Lower lobe of right lung (tissue), 2 donors: ENCODE measurements at regions not wholly inside any gene's neighbourhood (a gene's known extent, or its start where the extent isn't known, plus 50 kb on each side); places are given as distances from the start of the nearest gene placed in this dataset.

Experiments
- ATAC-seq, 2 donors: fragments of 200-7000 bp; cut with Tn5 transposase; one replicate each; pipeline ENCODE4 v1.9.1; 2020 to 2022; ENCODE audit warnings: mild to moderate bottlenecking in 2 of 2, moderate library complexity in 2 of 2
- DNase-seq: peaks from one replicate; pipeline ENCODE4 v3.0.0-alpha.2; 2020
- H3K27ac ChIP-seq: fragments of 200-600 bp; one replicate; pipeline ENCODE4 v1.8.0; 2022
- H3K27me3 ChIP-seq: fragments of 200-600 bp; one replicate; pipeline ENCODE4 v1.8.0; 2022; ENCODE audit warnings: low read depth
- H3K36me3 ChIP-seq: fragments of 200-600 bp; one replicate; pipeline ENCODE4 v1.8.0; 2022; ENCODE audit warnings: mild to moderate bottlenecking
- H3K4me1 ChIP-seq: fragments of 200-600 bp; one replicate; pipeline ENCODE4 v1.8.0; 2022
- H3K4me3 ChIP-seq: fragments of 200-600 bp; one replicate; pipeline ENCODE4 v1.8.0; 2022; ENCODE audit warnings: mild to moderate bottlenecking
- H3K9me3 ChIP-seq: fragments of 200-600 bp; one replicate; pipeline ENCODE4 v1.8.0; 2022
- intact Hi-C: fragments of 100-400 bp; cut with DNase I; formaldehyde crosslinking; loops from one replicate; pipeline ENCODE4 v1.11.0; 2022
- TF ChIP-seq, protein P1 (sequence below): fragments of 200-600 bp; IDR thresholded peaks from one replicate; pipeline ENCODE4 v1.8.0; 2022; ENCODE audit warnings: antibody characterized with exemption, mild to moderate bottlenecking
- donor health status: DM: no; HTN: yes; CAD: no; lungs with severe emphysema.

- ATAC-seq (no peak), DNase-seq (no peak)
- Histone ChIP-seq H3K9me3 (no peaks in the 10 kb centered on the region), H3K27ac (no peak overlapping the region), H3K27me3 (no peaks in the 10 kb centered on the region), H3K36me3 (no peaks in the 10 kb centered on the region), H3K4me3 (no peak overlapping the region), H3K4me1 (no peaks in the 10 kb centered on the region)
- TF ChIP-seq, protein P1, sequence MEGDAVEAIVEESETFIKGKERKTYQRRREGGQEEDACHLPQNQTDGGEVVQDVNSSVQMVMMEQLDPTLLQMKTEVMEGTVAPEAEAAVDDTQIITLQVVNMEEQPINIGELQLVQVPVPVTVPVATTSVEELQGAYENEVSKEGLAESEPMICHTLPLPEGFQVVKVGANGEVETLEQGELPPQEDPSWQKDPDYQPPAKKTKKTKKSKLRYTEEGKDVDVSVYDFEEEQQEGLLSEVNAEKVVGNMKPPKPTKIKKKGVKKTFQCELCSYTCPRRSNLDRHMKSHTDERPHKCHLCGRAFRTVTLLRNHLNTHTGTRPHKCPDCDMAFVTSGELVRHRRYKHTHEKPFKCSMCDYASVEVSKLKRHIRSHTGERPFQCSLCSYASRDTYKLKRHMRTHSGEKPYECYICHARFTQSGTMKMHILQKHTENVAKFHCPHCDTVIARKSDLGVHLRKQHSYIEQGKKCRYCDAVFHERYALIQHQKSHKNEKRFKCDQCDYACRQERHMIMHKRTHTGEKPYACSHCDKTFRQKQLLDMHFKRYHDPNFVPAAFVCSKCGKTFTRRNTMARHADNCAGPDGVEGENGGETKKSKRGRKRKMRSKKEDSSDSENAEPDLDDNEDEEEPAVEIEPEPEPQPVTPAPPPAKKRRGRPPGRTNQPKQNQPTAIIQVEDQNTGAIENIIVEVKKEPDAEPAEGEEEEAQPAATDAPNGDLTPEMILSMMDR: no peak
- intact Hi-C loops: no loop called here
These were observed 253.7 kb upstream of the PRDM9 start for GRCh38 chr5:23253621-23254198.

- Histone ChIP-seq H3K4me3 (no peak overlapping the region), H3K27me3 (no peaks in the 10 kb centered on the region), H3K36me3 (no peaks in the 10 kb centered on the region), H3K27ac (no peak overlapping the region), H3K4me1 (no peaks in the 10 kb centered on the region), H3K9me3 (no peaks in the 10 kb centered on the region)
- TF ChIP-seq, protein P1: no peak
- intact Hi-C loops: no loop called here
- no peak for ATAC-seq
- no peak for DNase-seq
These were observed 264.5 kb upstream of the PRDM9 start for GRCh38 chr5:23242891-23243290.

DNA sequence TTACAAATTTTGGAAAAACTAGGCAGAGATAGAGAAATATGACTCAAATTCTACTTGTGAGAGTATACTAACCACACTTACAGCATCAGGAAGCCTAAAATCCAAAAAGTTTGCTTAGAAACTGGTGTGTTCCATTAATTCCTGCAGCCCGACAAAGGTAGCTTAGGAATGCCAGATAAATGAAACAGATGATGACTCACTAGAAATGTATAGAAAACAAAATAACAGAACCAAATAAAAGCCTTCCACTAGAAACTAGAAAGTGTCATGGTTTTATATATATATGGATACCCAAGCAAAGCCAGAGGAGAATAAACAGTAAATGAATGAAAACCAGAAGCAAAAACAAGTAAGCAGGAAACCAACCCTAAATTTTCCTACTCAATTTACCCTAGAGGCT lies 272.2 kb upstream of the PRDM9 start:
- no peaks in the 10 kb centered on the region for H3K27me3 ChIP-seq
- ATAC-seq (no peak), DNase-seq (no peak)
- no peaks in the 10 kb centered on the region for H3K9me3 ChIP-seq
- TF ChIP-seq, protein P1: no peak
- intact Hi-C loops: no loop called here
- no peak overlapping the region for H3K27ac ChIP-seq
- H3K4me3 ChIP-seq: no peak overlapping the region
- no peaks in the 10 kb centered on the region for H3K36me3 ChIP-seq
- no peaks in the 10 kb centered on the region for H3K4me1 ChIP-seq

GRCh38 chr5:23234197-23234596 lies 273.2 kb upstream of the PRDM9 start:
- no peaks in the 10 kb centered on the region for H3K36me3 ChIP-seq
- no peak overlapping the region for H3K27ac ChIP-seq
- TF ChIP-seq, protein P1: no peak
- no peaks in the 10 kb centered on the region for H3K9me3 ChIP-seq
- ATAC-seq: no peak
- intact Hi-C loops: no loop called here
- no peaks in the 10 kb centered on the region for H3K4me1 ChIP-seq
- no peak overlapping the region for H3K4me3 ChIP-seq
- DNase-seq: no peak
- no peaks in the 10 kb centered on the region for H3K27me3 ChIP-seq

DNA sequence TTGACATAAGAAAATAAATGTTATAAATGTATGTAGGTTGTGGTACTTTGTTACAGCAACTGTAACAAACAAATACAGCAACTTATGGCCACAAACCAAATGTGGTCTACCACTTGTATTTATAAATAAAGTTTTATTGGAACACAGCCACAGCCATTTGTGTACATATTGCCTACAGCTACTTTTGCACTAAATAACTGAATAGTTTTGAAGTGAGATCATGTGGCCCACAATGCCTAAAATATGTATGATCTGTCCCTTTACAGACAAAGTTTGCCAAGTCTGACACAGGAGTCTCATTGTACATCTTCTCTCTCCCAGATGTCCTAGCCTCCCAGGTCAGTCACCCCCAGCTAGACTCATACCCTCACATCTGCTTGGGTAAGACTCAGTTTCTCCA lies 283.6 kb upstream of the PRDM9 start:
- no peak overlapping the region for H3K4me3 ChIP-seq
- H3K27ac ChIP-seq: no peak overlapping the region
- TF ChIP-seq, protein P1: no peak
- no peaks in the 10 kb centered on the region for H3K36me3 ChIP-seq
- intact Hi-C loops: no loop called here
- DNase-seq (no peak), ATAC-seq (no peak)
- peaks cover 5% of the 10 kb centered on the region for H3K9me3 ChIP-seq
- no peaks in the 10 kb centered on the region for H3K4me1 ChIP-seq
- H3K27me3 ChIP-seq: no peaks in the 10 kb centered on the region

- intact Hi-C loops: no loop called here
- H3K4me1 ChIP-seq: no peaks in the 10 kb centered on the region
- no peaks in the 10 kb centered on the region for H3K27me3 ChIP-seq
- H3K36me3 ChIP-seq: no peaks in the 10 kb centered on the region
- H3K4me3 ChIP-seq: no peak overlapping the region
- DNase-seq (no peak), ATAC-seq (no peak)
- H3K9me3 ChIP-seq: peaks cover 5% of the 10 kb centered on the region
- TF ChIP-seq, protein P1: no peak
- no peak overlapping the region for H3K27ac ChIP-seq
These were observed 285.6 kb upstream of the PRDM9 start for GRCh38 chr5:23221831-23222230.
